OCI-LY1 (cell line): ENCODE measurements at regions not wholly inside any gene's neighbourhood (a gene's known extent, or its start where the extent isn't known, plus 50 kb on each side); places are given as distances from the start of the nearest gene placed in this dataset.

ENCODE experiments used
- EZH2 ChIP-seq: fragments of 200-600 bp; sonication (generic), shearing (Covaris generic); IDR thresholded peaks from 2 replicates; pipeline ENCODE4 v1.8.0; 2017; ENCODE audit warnings: borderline replicate concordance, mixed run types, mild to moderate bottlenecking, antibody characterized with exemption, low read length, moderate library complexity, mixed read lengths
- TF ChIP-seq, protein P1 (sequence below): fragments of 200-600 bp; sonication (generic), shearing (Covaris generic); IDR thresholded peaks from 2 replicates; pipeline ENCODE4 v1.5.1; 2017; ENCODE audit warnings: mild to moderate bottlenecking, antibody characterized with exemption, low read length, moderate library complexity, mixed read lengths

DNA sequence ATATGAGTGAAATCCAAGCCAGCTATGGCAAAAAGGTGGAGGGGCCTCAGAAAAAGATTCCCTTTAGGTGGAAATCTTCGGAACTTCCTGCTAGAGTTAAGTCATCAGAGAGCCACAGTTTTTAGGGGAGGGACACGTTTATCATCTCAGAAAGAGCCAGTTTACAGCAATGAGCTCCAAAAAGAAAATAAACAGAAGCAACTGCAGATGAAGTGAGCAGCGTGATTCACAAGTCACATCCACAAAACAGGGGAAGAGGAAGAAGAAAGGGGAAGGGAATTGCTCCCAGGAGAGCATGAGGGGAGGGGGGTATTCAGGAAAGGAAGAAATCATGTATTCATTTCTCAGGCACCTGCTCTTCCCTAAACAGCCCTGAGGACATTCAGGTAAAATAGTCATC lies 156.2 kb upstream of the FOXK1 start:
- TF ChIP-seq, protein P1, sequence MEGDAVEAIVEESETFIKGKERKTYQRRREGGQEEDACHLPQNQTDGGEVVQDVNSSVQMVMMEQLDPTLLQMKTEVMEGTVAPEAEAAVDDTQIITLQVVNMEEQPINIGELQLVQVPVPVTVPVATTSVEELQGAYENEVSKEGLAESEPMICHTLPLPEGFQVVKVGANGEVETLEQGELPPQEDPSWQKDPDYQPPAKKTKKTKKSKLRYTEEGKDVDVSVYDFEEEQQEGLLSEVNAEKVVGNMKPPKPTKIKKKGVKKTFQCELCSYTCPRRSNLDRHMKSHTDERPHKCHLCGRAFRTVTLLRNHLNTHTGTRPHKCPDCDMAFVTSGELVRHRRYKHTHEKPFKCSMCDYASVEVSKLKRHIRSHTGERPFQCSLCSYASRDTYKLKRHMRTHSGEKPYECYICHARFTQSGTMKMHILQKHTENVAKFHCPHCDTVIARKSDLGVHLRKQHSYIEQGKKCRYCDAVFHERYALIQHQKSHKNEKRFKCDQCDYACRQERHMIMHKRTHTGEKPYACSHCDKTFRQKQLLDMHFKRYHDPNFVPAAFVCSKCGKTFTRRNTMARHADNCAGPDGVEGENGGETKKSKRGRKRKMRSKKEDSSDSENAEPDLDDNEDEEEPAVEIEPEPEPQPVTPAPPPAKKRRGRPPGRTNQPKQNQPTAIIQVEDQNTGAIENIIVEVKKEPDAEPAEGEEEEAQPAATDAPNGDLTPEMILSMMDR: no peak
- TF ChIP-seq EZH2: no peak
